Esophagus muscularis mucosa (tissue), 4 donors: ENCODE measurements at regions not wholly inside any gene's neighbourhood (a gene's known extent, or its start where the extent isn't known, plus 50 kb on each side); places are given as distances from the start of the nearest gene placed in this dataset.
"Not testable (repeated sequence)": the region's sequence is repeated elsewhere in the genome, so short reads cannot be mapped to it uniquely, and the experiment has no call there.

Experiments used
- DNase-seq: peaks from one replicate; pipeline ENCODE4 v3.0.0-alpha.2; 2017; ENCODE audit errors: extremely low spot score
- H3K27ac ChIP-seq, 4 donors: fragments of 200-600 bp; sonication (generic); replicated peaks in 1 of 4; 1 replicate in 3 of 4; 2 replicates in 1 of 4; pipeline ENCODE4 v1.5.1; 2016 to 2019; ENCODE audit warnings: mild to moderate bottlenecking in 1 of 4
- H3K27me3 ChIP-seq, 4 donors: fragments of 200-600 bp; sonication (generic); one replicate each; pipeline versions ENCODE4 v1.5.1 to v1.6.0; 2016 to 2019
- H3K36me3 ChIP-seq, 4 donors: fragments of 200-600 bp; sonication (generic); one replicate each; pipeline ENCODE4 v1.5.1; 2016 to 2019
- H3K4me1 ChIP-seq, 4 donors: fragments of 200-600 bp; sonication (generic); one replicate each; pipeline ENCODE4 v1.5.1; 2016 to 2019
- H3K4me3 ChIP-seq, 4 donors: fragments of 200-600 bp; sonication (generic); 1 replicate in 2 of 4; 2 replicates in 2 of 4; pipeline ENCODE4 v1.5.1; 2016 to 2019; ENCODE audit warnings: mild to moderate bottlenecking in 4 of 4, moderate library complexity in 1 of 4
- H3K9me3 ChIP-seq, 4 donors: fragments of 200-600 bp; sonication (generic); 1 replicate in 3 of 4; 2 replicates in 1 of 4; pipeline ENCODE4 v1.5.1; 2016 to 2019
- EP300 ChIP-seq: sonication (generic); formaldehyde crosslinking; IDR thresholded peaks from one replicate; pipeline ENCODE4 v1.6.1; 2017; ENCODE audit warnings: antibody characterized with exemption
- POLR2A ChIP-seq: fragments of 450-650 bp; IDR thresholded peaks from one replicate; pipeline ENCODE4 v1.6.1; 2017; ENCODE audit warnings: antibody characterized with exemption, moderate library complexity, mild to moderate bottlenecking, low read depth
- POLR2AphosphoS5 ChIP-seq, 2 donors: sonication (generic); formaldehyde crosslinking; IDR thresholded peaks; one replicate each; pipeline ENCODE4 v1.6.1; 2017; ENCODE audit warnings: antibody characterized with exemption in 2 of 2
- WGBS: methylation state at CpG from one replicate; pipeline ENCODE4 v1.1.5; 2018; 5-methylcytosine and 5-hydroxymethylcytosine counted together
- intact Hi-C: fragments of 100-400 bp; cut with DNase I; formaldehyde crosslinking; loops from one replicate; pipeline ENCODE4 v1.15.1; 2023
- TF ChIP-seq, protein P1 (sequence below), 3 experiments: fragments of 200-600 bp in 2 of 3; fragments of 450-650 bp in 1 of 3; sonication (generic) in 2 of 3; IDR thresholded peaks; one replicate each; pipeline ENCODE4 v1.5.1; 2017 to 2019; ENCODE audit warnings: antibody characterized with exemption in 3 of 3, mild to moderate bottlenecking in 2 of 3, moderate library complexity in 1 of 3

DNA sequence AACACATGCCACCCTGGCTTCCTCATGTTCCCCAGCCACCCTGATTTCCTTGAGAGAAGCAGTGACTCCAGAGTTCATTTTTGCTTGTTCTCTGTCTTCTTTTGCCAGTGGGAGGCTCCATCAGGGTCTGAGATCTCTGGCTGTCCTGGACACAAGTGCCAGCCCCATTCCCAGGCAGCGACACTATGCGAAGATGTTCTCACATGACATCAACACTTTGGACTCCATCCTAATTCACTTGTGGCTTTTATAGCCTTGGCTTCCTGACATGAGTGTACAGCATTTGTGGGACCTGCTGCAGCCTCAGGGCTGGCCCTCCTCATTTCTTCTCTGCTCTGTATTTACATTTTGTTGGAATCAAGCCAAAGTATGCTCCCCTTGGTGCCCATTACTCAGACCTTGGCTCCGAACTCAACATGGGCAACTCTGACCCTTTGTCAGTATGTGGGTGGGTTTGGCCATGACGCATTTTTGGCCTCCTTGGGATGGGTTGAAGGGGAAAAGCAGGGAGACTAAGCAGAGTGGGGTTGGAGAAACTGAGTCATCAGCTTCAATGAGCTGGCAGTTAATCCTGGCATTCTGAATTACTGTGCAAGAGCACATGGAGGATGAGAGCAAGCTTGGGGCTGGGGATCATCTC lies 119.0 kb upstream of the EEF2KMT start:
- Histone ChIP-seq H3K27ac (no peak overlapping the region), H3K36me3 (no peaks in the 10 kb centered on the region), H3K9me3 (peaks cover 0 to 7% (median 0%) of the 10 kb centered on the region in 4 donors), H3K27me3 (peaks cover 0 to 61% (median 0%) of the 10 kb centered on the region in 4 donors), H3K4me1 (no peaks in the 10 kb centered on the region), H3K4me3 (no peak overlapping the region)
- intact Hi-C loops, result no loop called here
- TF ChIP-seq POLR2A (no peak), EP300 (no peak), POLR2AphosphoS5 (IDR thresholded peaks at IDR 0.05) (no peak)
- TF ChIP-seq, protein P1, sequence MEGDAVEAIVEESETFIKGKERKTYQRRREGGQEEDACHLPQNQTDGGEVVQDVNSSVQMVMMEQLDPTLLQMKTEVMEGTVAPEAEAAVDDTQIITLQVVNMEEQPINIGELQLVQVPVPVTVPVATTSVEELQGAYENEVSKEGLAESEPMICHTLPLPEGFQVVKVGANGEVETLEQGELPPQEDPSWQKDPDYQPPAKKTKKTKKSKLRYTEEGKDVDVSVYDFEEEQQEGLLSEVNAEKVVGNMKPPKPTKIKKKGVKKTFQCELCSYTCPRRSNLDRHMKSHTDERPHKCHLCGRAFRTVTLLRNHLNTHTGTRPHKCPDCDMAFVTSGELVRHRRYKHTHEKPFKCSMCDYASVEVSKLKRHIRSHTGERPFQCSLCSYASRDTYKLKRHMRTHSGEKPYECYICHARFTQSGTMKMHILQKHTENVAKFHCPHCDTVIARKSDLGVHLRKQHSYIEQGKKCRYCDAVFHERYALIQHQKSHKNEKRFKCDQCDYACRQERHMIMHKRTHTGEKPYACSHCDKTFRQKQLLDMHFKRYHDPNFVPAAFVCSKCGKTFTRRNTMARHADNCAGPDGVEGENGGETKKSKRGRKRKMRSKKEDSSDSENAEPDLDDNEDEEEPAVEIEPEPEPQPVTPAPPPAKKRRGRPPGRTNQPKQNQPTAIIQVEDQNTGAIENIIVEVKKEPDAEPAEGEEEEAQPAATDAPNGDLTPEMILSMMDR (IDR thresholded peaks at IDR 0.05), result no peak
- 76% methylated on average over 4 of the region's 4 CpGs for WGBS
- no peak for DNase-seq

DNA sequence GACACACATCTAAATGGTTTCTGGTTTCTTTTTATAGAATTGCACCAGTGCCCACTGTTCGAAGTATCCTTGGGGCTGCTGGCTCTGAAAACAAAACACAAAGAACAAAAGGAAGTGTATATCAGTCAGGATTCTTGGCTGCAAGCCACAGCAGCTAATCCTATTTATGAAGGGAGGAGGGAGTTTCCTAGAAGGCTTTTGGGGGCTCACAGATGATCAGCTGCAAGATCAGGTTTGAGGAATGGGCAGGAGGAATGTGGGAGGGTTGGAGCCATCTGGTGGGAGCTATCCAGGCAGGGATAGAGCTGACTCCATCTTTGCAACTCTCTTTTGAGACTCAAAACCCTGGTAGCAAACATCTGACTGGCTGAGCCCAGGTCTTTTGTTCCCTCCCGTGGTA lies 118.3 kb upstream of the EEF2KMT start:
- Histone ChIP-seq H3K36me3 (no peaks in the 10 kb centered on the region), H3K9me3 (peaks cover 0 to 7% (median 0%) of the 10 kb centered on the region in 4 donors), H3K27ac (no peak overlapping the region), H3K27me3 (peaks cover 0 to 54% (median 0%) of the 10 kb centered on the region in 4 donors), H3K4me1 (no peaks in the 10 kb centered on the region), H3K4me3 (no peak overlapping the region)
- TF ChIP-seq POLR2A (no peak), POLR2AphosphoS5 (IDR thresholded peaks at IDR 0.05) (no peak), EP300 (no peak)
- TF ChIP-seq, protein P1 (IDR thresholded peaks at IDR 0.05), result no peak
- no peak for DNase-seq
- intact Hi-C loops, result no loop called here
- WGBS, result 25% methylated on average over 2 of the region's 2 CpGs

DNA sequence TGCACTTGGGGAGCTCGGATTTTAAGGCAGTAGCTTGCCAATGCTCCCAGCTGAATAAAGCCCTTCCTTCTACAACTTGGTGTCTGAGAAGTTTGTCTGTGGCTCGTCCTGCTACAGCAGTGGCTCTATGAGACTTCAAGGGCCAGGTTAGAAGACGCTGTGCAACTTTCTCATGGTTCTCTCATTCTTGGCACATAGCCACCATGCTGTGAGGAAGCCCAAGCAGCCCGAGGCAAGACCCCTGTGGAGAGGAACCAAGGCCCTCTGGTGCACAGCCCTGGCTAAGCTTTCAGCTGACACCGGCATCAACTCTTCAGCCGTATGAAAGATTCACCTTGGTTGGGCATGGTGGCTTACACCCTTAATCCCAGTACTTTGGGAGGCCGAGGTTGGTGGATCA lies 116.9 kb upstream of the EEF2KMT start:
- no peak for DNase-seq
- no peaks in the 10 kb centered on the region for H3K4me1 ChIP-seq
- intact Hi-C loops, result no loop called here
- H3K9me3 ChIP-seq, result peaks cover 0 to 7% (median 0%) of the 10 kb centered on the region in 4 donors
- TF ChIP-seq, protein P1 (IDR thresholded peaks at IDR 0.05), result no peak
- no peak for TF ChIP-seq POLR2A
- no peak for TF ChIP-seq EP300
- no peak overlapping the region for H3K27ac ChIP-seq
- H3K4me3 ChIP-seq, result no peak overlapping the region
- 85% methylated on average over 5 of the region's 7 CpGs for WGBS
- peaks cover 0 to 52% (median 0%) of the 10 kb centered on the region in 4 donors for H3K27me3 ChIP-seq
- no peaks in the 10 kb centered on the region for H3K36me3 ChIP-seq

DNA sequence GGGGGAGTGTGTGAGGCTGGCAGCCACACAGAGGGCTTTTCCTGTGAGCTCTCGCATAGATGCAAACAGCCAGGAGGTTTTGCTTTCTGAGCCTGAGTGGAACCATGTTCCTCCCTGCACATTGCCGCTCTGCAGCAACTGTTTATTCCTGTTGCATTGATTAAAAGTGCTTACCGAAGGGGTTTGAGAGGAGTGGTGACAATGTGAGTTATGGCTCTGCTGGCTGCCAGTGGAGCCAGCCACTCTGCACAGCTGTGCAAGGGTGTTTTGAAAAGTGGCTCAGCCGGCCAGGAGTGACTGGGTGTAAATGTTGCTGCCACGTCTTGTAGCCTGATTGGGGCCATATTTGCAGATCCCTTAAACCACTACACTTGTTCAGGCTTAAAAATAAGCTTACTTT lies 114.9 kb upstream of the EEF2KMT start:
- intact Hi-C loops, result not testable (repeated sequence)

DNA sequence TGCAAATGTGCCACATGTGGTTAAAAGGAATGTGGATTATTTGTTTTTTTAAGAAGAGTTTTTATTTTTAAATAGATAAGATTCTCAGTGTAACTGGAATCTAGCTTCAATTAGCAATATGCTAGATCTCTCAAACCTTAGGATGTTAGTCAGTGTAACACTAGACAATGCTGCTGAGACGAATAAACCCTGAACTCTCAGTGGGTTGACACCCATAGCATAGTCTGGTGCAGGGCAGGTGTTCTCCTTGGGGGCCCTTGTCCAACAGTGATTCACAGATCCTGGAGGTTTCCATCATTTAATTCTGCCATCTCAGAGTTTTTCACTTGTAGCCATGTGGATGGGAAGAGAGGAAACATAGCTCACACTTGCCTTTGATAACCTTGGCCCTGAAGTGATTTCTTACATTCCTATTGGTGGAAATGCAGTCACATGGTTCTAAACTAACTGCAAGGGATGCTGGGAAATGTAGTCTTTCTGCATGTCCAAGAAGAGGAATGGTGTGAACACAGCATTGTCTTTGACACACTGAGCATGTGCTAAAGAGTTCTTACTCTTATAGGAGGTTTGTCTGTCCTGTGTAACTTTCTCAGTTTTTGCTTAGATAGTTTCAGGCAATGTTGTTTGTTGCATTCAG lies 110.4 kb upstream of the EEF2KMT start:
- peaks cover 0 to 14% (median 0%) of the 10 kb centered on the region in 4 donors for H3K27me3 ChIP-seq
- H3K9me3 ChIP-seq, H3K27ac ChIP-seq, H3K4me3 ChIP-seq, intact Hi-C loops, H3K4me1 ChIP-seq, DNase-seq, H3K36me3 ChIP-seq: not testable (repeated sequence)
- WGBS, result 78% methylated on average over 1 of the region's 1 CpG

More for the DNA sequence above, 114.9 kb upstream of the EEF2KMT start:
- 10% methylated on average over 3 of the region's 5 CpGs for WGBS
- not testable (repeated sequence) for H3K4me3 ChIP-seq, H3K27ac ChIP-seq, DNase-seq, H3K9me3 ChIP-seq, H3K36me3 ChIP-seq, H3K4me1 ChIP-seq
- H3K27me3 ChIP-seq, result peaks cover 0 to 44% (median 0%) of the 10 kb centered on the region in 4 donors
